GM21723 (cell line): ENCODE measurements at regions not wholly inside any gene's neighbourhood (a gene's known extent, or its start where the extent isn't known, plus 50 kb on each side); places are given as distances from the start of the nearest gene placed in this dataset.
"Not testable (repeated sequence)": the region's sequence is repeated elsewhere in the genome, so short reads cannot be mapped to it uniquely, and the experiment has no call there.

Experiments used
- ATAC-seq: cut with Tn5 transposase; IDR thresholded peaks from one replicate; pipeline ENCODE4 v1.9.1; 2021; ENCODE audit warnings: mild to moderate bottlenecking, moderate library complexity; ENCODE audit not compliant: unreplicated experiment

- ATAC-seq = no peak
Measured at GRCh38 chr12:131213896-131214442, 260.3 kb downstream of the ADGRD1 start.

- ATAC-seq = not testable (repeated sequence)
Measured at GRCh38 chr12:131214936-131215335, 261.2 kb downstream of the ADGRD1 start.

DNA sequence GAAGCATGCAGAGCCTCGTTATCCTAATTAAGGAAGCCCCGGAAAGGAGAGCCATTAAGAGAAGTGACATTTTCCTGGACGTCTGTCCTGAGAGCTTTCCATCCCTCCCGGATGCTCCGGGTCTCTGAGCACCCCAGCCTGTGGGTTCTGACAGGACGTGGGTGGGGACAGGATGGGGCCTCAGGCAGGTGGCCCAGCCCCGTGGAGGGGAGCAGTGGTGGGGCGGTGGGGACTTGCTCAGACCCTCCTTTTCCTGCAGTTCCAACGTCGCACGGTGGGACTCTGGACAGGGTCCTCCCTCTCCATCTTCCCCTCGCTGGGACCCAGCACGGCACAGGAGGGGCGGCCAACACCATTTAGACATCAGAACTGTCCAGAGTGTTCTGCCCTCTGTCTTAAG lies 262.9 kb downstream of the ADGRD1 start:
- ATAC-seq = not testable (repeated sequence)

GRCh38 chr12:131217024-131217586 lies 263.4 kb downstream of the ADGRD1 start:
- ATAC-seq = no peak

- ATAC-seq = peak; percentile 36
Measured at GRCh38 chr12:131218026-131218922, 264.6 kb downstream of the ADGRD1 start.

- no peak for ATAC-seq
Measured at GRCh38 chr12:131218923-131219669, 265.4 kb downstream of the ADGRD1 start.

GRCh38 chr12:131219670-131220330 lies 266.1 kb downstream of the ADGRD1 start:
- ATAC-seq = no peak

DNA sequence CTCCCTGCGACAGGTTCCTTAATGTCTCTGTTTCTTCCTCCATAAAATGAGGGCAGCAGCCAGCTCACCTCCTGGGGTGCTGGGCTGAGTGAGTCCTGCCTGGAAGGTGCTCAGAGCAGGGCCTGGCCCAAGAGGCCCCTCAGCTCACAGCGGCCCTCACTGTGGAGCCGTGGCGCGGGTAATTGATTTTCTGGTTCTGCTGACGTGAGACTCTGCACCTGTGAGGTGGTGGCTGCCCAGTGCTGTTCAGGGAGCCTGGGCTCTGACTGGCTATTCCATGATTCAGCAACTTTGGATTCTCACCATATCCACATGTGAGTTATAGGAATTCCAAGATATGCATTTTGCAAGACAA lies 266.6 kb downstream of the ADGRD1 start:
- ATAC-seq = no peak

DNA sequence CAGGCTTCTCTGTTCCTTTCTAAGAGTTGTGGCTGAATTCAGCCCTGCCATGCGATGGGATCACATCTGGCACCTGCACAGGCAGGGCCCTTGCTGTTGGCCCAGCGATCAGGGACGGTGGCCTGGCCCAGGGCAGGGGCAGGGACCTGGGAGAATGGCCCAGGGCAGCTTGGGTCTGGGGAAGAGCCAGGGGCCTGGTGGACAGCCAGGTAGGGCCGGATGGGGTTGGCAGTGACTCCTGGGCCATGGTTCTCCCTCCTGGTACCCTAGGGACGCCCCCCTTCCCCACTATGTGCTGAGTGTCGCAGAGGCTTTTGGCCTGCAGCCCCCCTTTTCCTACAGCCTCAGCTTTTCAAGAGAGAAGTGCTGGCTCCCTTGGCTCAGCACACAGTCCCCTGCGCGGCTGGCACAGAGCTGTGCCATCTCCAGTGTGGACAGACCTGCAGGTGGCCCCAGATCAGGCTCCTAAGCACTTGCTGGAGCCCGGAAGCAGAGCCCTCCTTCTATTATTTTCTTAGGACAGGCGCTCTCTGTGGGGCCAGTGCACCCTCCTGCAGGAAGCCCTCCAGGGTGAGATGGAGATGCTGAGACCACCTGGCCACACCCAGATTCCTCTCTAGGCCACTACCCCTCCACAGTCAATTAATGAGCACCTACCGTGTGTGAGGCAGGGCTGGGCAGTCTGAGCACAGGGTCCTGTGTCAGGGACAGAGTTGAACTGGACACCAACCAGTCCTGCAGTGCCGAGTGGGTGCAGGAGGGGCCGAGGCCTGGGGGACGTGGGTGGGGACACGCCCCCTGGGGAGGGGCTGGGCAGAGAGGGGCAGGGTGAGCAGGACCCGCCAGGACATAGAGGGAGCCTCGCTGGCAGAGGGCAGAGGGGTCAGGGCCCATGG lies 267.6 kb downstream of the ADGRD1 start:
- ATAC-seq = no peak

GRCh38 chr12:131221957-131222328 lies 268.2 kb downstream of the ADGRD1 start:
- ATAC-seq = no peak

DNA sequence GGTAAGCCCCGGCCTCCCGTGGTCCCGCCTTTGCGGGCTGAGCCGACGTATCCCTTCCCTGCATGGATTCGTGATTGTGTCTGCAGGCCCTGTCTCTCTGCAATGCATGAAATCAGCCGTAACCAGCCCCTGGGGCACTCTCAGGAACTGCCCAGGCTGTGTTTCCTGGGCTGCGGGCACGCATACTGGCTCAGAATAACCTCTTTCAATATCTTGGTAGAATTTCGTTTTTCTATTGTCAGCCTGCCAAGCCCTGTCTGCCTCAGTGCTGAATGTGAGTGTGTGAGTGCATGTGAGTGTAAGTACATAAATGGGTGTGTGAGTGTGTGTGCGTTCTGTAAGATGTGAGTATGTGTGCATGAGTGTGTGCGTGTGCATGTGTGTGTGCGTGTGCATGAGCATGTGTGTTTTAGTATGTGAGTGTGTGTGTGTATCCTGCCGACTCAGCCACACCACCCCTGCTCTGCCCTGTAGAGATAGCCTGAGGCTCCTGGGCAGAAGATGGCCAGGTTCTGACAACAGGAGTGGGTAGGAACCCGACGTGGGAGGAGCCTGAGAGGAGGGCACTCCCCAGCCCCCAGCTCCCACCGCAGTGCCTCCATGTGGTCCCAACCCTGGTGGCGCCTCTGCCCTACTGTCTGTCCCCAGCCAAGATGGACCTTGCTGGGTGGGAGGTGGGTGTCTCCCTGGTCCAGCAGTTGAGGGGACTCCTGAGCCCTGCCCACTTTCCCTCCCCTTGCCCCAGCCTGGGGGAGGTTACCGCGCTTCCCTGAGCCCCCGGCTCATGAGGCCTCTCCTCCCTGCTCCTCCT lies 268.8 kb downstream of the ADGRD1 start:
- ATAC-seq = peak; percentile 64

DNA sequence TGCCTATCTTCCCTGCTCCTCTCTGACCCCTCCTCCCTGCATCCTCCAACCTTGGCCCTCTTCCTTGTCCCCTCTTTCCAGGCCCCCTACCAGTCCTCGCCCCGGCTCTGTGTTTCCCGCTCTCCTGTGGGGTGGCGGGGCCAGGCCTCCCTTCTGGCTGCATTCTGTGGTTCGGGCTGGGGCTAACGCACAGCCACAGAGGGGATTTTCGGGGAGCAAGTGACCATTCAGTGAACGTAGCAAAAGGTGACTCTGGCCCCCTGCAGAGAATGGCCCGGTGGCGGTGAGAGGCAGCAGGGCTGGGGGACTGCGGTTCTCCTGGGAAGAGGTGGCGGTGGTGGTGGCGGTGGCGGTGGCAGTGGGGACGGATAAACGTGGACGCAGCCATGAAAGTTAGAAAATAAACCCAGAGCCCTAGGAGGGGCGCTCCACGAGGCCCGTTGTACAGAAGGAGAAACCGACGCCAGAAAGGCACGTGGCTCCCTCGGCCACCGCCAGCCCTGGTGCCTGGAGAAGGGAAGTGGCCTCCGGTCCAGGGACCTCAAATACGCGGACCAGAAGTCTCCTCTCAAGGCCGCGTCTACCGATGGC lies 269.6 kb downstream of the ADGRD1 start:
- no peak for ATAC-seq

DNA sequence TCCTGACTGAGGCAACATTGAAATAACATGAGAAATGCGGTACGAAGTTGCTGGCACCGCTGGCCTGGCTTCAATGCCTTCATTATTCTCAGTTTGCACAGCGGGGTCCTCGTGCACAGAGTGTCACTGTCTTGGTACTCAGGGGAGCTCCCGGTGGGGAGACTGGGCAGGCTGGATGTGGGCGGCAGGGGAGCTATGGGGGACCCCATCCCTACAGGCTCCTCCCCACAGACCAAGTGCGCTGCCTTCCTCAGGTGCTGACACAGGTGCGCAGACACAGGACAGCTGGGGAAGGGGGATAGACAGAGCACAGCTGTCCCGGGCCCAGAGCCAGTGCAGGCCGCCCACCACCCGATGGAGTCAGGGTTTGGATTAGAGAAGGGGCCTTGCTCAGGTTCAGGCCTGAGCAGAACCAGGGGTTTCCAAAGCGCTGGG lies 270.1 kb downstream of the ADGRD1 start:
- no peak for ATAC-seq

DNA sequence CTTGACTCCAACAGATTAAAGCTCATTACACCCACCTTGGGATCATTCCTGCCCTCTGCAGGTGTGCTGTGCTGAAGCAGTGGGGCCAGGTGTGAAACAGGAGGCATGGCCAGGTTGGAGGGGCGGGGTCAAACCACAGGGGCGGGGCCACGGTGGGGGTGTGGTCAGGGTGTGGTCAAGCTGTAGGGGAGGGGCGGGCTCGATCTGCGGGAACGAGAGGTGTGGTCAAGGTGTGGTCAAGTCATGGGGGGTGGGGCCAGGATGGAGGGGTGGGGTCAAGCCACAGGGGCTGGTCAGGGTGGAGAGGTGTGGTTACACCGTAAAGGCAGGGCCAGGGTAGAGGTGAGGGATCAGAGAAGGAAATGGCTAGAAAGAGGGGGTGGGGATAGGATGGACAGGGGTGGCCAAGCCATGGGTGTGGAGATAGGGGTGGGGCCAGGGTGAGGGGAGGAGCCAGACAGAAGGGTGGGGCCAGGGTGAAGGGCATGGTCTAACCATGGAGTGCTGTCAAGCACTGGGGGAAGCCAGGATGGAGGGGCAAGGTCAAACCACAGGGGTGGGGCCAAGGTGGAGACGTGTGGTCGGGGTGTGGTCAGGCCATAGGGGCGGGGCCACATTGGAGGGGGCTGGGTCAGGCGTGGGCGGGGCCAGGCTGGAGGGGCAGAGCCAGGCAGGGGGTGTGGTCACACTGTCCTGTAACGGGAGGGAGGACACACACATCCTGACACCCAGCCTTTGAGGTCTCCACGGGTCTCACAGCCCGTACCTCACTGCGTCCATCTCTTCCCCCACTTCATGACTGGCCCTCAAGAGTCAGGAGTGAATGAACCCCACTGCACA lies 270.7 kb downstream of the ADGRD1 start:
- not testable (repeated sequence) for ATAC-seq

DNA sequence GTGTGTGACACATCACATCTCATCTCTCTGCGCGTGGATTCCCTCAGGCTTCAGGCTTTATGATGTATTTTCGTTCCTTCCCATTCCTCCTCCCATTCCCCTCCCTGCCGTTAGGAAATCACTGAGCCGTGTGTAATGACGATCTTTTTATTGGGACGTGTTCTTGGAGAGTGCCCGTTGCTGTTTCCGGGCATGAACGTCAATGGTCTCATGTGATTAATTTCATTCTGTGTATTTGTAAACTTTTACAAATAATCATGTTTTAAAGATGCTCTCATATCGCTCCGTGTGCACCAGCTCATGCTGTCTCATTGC lies 271.3 kb downstream of the ADGRD1 start:
- not testable (repeated sequence) for ATAC-seq

GRCh38 chr12:131226345-131227265 lies 272.9 kb downstream of the ADGRD1 start:
- ATAC-seq = no peak

DNA sequence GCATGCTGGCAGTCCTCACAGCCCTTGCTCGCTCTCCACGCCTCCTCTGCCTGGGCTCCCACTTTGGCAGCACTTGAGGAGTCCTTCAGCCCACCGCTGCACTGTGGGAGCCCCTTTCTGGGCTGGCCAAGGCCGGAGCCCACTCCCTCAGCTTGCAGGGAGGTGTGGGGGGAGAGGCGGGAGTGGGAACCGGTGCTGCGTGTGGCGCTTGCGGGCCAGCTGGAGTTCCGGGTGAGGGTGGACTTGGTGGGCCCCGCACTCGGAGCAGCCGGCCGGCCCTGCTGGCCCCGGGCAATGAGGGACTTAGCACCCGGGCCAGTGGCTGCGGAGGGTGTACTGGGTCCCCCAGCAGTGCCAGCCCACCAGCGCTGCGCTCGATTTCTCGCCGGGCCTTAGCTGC lies 273.9 kb downstream of the ADGRD1 start:
- ATAC-seq = not testable (repeated sequence)
